ENCODE measurements at regions not wholly inside any gene's neighbourhood (a gene's known extent, or its start where the extent isn't known, plus 50 kb on each side); places are given as distances from the start of the nearest gene placed in this dataset.
"Not testable (repeated sequence)": the region's sequence is repeated elsewhere in the genome, so short reads cannot be mapped to it uniquely, and the experiment has no call there.

DNA sequence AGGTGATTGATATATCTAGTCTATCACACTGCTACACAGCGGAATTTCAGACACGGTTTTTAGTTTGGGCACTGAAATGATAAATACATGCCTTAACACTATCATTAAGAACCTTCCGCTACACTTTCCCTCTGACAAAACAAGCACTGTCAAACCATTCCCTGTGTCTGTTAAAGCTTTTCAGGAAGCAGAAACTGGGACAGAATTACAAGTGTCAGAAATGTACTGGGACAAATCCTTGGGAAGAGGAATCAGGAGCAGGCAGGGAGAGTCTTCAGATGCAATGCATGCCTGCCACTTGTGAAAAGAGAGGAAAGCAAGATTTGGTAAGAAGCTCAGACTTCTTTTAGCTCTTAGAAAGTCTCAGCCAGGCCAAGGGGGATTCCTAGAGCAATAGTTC is 196.8 kb upstream of the PTPRZ1 start:
- TF ChIP-seq, protein P1, sequence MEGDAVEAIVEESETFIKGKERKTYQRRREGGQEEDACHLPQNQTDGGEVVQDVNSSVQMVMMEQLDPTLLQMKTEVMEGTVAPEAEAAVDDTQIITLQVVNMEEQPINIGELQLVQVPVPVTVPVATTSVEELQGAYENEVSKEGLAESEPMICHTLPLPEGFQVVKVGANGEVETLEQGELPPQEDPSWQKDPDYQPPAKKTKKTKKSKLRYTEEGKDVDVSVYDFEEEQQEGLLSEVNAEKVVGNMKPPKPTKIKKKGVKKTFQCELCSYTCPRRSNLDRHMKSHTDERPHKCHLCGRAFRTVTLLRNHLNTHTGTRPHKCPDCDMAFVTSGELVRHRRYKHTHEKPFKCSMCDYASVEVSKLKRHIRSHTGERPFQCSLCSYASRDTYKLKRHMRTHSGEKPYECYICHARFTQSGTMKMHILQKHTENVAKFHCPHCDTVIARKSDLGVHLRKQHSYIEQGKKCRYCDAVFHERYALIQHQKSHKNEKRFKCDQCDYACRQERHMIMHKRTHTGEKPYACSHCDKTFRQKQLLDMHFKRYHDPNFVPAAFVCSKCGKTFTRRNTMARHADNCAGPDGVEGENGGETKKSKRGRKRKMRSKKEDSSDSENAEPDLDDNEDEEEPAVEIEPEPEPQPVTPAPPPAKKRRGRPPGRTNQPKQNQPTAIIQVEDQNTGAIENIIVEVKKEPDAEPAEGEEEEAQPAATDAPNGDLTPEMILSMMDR (IDR thresholded peaks at IDR 0.05; ENCODE audit: control insufficient read depth, insufficient read depth, low read depth, low read length, missing control alignments): no peak
- H3K4me3 ChIP-seq (ENCODE audit: control insufficient read depth, low read depth, low read length): no peak overlapping the region
- DNase-seq (ENCODE audit: low read depth): no peak

DNA sequence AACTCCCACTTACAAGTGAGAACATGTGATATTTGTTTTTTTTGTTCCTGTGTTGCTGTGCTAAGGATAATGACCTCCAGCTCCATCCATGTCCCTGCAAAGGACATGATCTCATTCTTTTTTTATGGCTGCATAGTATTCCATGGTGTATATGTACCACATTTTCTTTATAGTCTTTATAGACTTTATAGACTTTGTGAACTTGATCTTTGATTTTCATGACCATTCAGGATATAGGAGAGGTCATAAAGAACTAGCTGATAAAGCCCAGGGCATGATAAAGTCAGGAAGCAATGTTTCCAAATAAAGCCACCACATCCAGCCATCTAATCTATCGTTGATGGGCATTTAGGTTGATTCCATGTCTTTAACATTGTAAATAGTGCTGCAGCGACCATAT is 198.5 kb upstream of the PTPRZ1 start:
- H3K4me3 ChIP-seq (ENCODE audit: control insufficient read depth, low read depth, low read length); DNase-seq (ENCODE audit: low read depth): not testable (repeated sequence)

DNA sequence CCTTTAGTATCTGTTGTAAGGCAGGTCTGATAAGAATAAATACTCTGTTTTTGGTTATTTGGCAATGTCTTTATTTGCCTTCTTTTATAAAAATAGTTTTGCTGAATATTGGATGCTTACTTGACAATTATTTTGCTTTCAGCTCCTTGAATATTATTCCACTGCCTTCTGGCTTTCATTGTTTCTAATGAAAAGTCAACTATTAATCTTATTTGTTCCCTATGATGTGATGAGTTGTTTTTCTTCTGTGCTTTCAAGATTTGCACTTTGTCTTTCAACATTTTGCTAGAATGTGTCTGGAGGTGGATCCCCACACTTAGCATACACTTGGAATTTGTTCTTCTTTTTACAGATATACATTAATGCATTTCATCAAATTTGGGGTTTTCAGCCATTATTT is 203.8 kb upstream of the PTPRZ1 start:
- no peak overlapping the region for H3K4me3 ChIP-seq (ENCODE audit: control insufficient read depth, low read depth, low read length)
- DNase-seq (ENCODE audit: low read depth): no peak

DNA sequence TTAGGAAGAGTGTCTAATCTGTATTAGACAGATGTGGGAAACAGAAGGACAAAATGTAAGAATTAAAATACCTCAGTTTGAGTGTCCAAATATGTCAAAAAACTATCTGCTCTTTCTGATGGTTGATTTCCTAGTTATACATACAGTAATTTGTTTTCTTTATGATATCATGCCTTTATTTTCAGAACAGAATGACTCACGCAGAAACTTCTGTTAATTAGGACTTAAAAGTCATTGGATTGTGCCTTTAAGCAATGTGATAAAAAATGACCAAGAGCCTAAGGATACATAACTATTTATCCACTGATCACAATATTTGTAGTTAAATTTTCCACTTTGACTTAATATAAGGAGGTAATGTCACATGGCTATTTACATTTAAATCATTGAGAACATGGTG is 206.7 kb upstream of the PTPRZ1 start:
- DNase-seq (ENCODE audit: low read depth): no peak
- TF ChIP-seq, protein P1 (IDR thresholded peaks at IDR 0.05; ENCODE audit: control insufficient read depth, insufficient read depth, low read depth, low read length, missing control alignments): no peak
- H3K4me3 ChIP-seq (ENCODE audit: control insufficient read depth, low read depth, low read length): no peak overlapping the region

More for the DNA sequence above, 203.8 kb upstream of the PTPRZ1 start:
- TF ChIP-seq, protein P1 (IDR thresholded peaks at IDR 0.05; ENCODE audit: control insufficient read depth, insufficient read depth, low read depth, low read length, missing control alignments): no peak

DNA sequence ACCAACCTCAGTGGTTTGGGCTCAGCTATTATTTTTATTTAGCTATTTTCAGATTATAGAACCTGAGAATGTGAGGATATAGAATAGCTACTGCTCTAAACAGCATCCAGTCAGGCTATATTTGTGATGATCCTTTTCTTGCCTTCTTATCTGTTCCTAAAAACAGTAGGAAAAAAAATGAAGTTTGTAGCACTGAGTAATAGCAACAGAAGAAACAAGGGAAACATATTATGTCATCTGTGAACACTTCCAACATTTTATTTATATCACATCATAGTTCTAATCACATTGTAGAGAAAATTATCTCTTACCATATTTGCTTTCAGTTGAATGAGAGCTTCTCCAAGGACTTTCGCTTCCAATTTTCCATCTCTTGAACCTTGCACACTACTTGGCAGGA is 229.6 kb upstream of the PTPRZ1 start:
- H3K4me3 ChIP-seq (ENCODE audit: control insufficient read depth, low read depth, low read length): no peak overlapping the region
- TF ChIP-seq, protein P1 (IDR thresholded peaks at IDR 0.05; ENCODE audit: control insufficient read depth, insufficient read depth, low read depth, low read length, missing control alignments): no peak
- DNase-seq (ENCODE audit: low read depth): no peak

DNA sequence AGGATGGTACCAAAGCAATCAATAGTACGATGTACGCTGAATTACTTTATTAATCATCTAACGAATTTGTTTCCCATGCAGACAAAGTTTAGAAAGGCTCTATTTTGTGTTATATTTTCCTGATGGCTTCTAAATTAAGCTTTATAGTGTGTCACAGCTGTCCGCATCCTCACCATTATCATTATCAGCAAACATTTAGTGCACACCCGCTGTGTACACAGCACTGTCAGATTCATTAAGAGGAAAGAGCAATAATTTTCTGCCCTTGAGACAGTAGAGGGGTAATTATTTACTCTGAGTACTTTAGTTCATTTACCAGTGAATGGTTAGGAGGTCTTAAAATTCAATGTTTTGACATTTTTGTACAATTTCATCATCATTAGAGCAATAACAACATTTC is 233.3 kb upstream of the PTPRZ1 start:
- H3K4me3 ChIP-seq (ENCODE audit: control insufficient read depth, low read depth, low read length): no peak overlapping the region
- no peak for DNase-seq (ENCODE audit: low read depth)
- TF ChIP-seq, protein P1 (IDR thresholded peaks at IDR 0.05; ENCODE audit: control insufficient read depth, insufficient read depth, low read depth, low read length, missing control alignments): no peak

DNA sequence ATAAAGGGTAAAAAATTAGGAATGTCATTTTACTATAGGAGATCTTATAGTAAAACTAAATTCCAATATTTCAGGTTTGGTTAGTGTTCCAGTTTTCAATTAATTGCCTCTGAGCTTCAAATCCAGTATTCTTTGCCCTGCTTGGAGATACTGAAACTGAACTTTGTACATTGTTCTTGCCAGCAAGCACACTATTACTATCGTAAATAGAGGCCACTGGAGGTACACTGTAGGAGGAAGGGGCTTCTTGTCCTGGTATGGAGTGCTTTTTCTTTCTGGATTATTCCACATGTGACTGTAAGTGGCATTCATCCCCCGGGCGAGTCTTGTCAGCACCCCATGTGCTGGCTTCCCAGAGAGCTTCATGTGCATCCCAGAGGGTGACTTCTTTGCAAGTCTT is 234.7 kb upstream of the PTPRZ1 start:
- DNase-seq (ENCODE audit: low read depth): no peak
- TF ChIP-seq, protein P1 (IDR thresholded peaks at IDR 0.05; ENCODE audit: control insufficient read depth, insufficient read depth, low read depth, low read length, missing control alignments): no peak
- no peak overlapping the region for H3K4me3 ChIP-seq (ENCODE audit: control insufficient read depth, low read depth, low read length)

Data from AG09309 (cell line).